ENCODE measurements at regions not wholly inside any gene's neighbourhood (a gene's known extent, or its start where the extent isn't known, plus 50 kb on each side); places are given as distances from the start of the nearest gene placed in this dataset.

DNA sequence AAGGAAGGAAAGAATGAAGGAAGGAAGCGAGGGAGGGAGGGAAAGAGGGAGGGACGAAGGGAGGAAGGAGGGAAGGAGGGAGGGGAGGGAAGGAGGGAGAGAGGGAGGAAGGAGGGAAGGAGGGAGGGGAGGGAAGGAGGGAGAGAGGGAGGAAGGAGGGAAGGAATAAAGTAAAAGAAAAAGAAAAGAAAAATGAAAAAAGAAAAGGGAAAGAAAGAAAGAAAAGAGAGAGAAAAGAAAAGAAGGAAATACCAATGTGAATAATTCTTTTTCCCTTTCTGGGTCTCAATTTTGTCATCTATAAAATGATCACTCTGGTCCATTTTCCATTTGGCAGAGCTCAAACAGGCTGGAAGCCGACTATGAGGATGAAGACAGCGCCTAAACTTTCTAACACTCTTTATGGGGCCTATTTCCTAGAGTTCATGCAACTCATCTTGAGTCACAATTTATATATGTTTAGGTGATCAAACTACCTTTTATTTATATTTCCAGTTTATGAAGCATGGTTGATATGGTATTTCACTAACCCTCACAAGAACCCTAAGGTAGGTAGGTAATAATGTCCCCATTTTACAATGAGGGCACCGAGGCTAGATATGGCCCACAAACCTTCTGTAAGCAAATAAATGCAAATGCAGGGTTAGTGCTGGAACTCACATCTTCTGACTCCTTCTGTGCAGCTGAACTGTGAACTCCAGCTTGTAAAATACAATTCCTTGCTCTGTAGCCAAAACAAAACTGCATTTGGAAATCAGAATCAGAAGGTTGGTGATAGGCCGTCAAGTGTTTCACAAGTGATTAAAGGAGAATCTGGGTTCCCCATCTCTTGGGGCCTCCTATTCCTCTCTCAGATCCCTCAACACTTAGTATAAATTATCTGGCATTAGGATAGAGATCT, 434.3 kb downstream of the ETS1 start:
- TF ChIP-seq POLR2AphosphoS5 (IDR thresholded peaks at IDR 0.05; ENCODE audit: low read depth, low read length) (no peak), POLR2A (IDR thresholded peaks at IDR 0.05; ENCODE audit: low read depth, low read length) (no peak), TAF1 (IDR thresholded peaks at IDR 0.05; ENCODE audit: borderline replicate concordance, low read depth, low read length) (no peak)
